ENCODE measurements at regions not wholly inside any gene's neighbourhood (a gene's known extent, or its start where the extent isn't known, plus 50 kb on each side); places are given as distances from the start of the nearest gene placed in this dataset.

- Histone ChIP-seq H3K4me1 (ENCODE audit: low read depth) (no peaks in the 10 kb centered on the region), H3K4me3 (no peak overlapping the region), H3K36me3 (ENCODE audit: low read depth) (no peaks in the 10 kb centered on the region), H3K9me3 (peaks cover 43% of the 10 kb centered on the region)
- DNase-seq: no peak
- intact Hi-C loops (cut with DNase I, micrococcal nuclease): no loop called here
- TF ChIP-seq CTCF (IDR thresholded peaks at IDR 0.05): no peak
- no peak for ATAC-seq
Observed at GRCh38 chr7:9242636-9243035, 809.2 kb downstream of the NXPH1 start.

GRCh38 chr7:9250876-9251275 is 817.5 kb downstream of the NXPH1 start:
- ATAC-seq: no peak

GRCh38 chr7:9264395-9264794 is 831.0 kb downstream of the NXPH1 start:
- Histone ChIP-seq H3K4me1 (ENCODE audit: low read depth) (no peaks in the 10 kb centered on the region), H3K36me3 (ENCODE audit: low read depth) (no peaks in the 10 kb centered on the region), H3K9me3 (peaks cover 36% of the 10 kb centered on the region), H3K4me3 (no peak overlapping the region)
- intact Hi-C loops (cut with DNase I, micrococcal nuclease): no loop called here
- DNase-seq (no peak), ATAC-seq (no peak)
- no peak for TF ChIP-seq CTCF (IDR thresholded peaks at IDR 0.05)

More at GRCh38 chr7:9250876-9251275, 817.5 kb downstream of the NXPH1 start:
- H3K4me3 ChIP-seq: no peak overlapping the region
- intact Hi-C loops (cut with DNase I, micrococcal nuclease): no loop called here
- DNase-seq: no peak
- no peak for TF ChIP-seq CTCF (IDR thresholded peaks at IDR 0.05)
- no peaks in the 10 kb centered on the region for H3K36me3 ChIP-seq (ENCODE audit: low read depth)
- no peaks in the 10 kb centered on the region for H3K4me1 ChIP-seq (ENCODE audit: low read depth)
- peaks cover 38% of the 10 kb centered on the region for H3K9me3 ChIP-seq

GRCh38 chr7:9280088-9280487 is 846.7 kb downstream of the NXPH1 start:
- ATAC-seq: no peak
- intact Hi-C loops (cut with DNase I, micrococcal nuclease): no loop called here
- no peak for TF ChIP-seq CTCF (IDR thresholded peaks at IDR 0.05)
- Histone ChIP-seq H3K4me3 (no peak overlapping the region), H3K36me3 (ENCODE audit: low read depth) (no peaks in the 10 kb centered on the region), H3K9me3 (peaks cover 47% of the 10 kb centered on the region), H3K4me1 (ENCODE audit: low read depth) (no peaks in the 10 kb centered on the region)
- DNase-seq: no peak

GRCh38 chr7:9283246-9283645 is 849.8 kb downstream of the NXPH1 start:
- ATAC-seq (no peak), DNase-seq (no peak)
- intact Hi-C loops (cut with DNase I, micrococcal nuclease): no loop called here
- Histone ChIP-seq H3K36me3 (ENCODE audit: low read depth) (no peaks in the 10 kb centered on the region), H3K4me3 (no peak overlapping the region), H3K9me3 (peaks cover 37% of the 10 kb centered on the region), H3K4me1 (ENCODE audit: low read depth) (no peaks in the 10 kb centered on the region)
- no peak for TF ChIP-seq CTCF (IDR thresholded peaks at IDR 0.05)

GRCh38 chr7:9302436-9302835 is 869.0 kb downstream of the NXPH1 start:
- ATAC-seq (no peak), DNase-seq (no peak)
- peaks cover 32% of the 10 kb centered on the region for H3K9me3 ChIP-seq
- H3K36me3 ChIP-seq (ENCODE audit: low read depth): no peaks in the 10 kb centered on the region
- no peak overlapping the region for H3K4me3 ChIP-seq
- intact Hi-C loops (cut with DNase I, micrococcal nuclease): no loop called here
- no peaks in the 10 kb centered on the region for H3K4me1 ChIP-seq (ENCODE audit: low read depth)
- no peak for TF ChIP-seq CTCF (IDR thresholded peaks at IDR 0.05)
